ENCODE measurements at regions not wholly inside any gene's neighbourhood (a gene's known extent, or its start where the extent isn't known, plus 50 kb on each side); places are given as distances from the start of the nearest gene placed in this dataset.

- DNase-seq (ENCODE audit: low read depth), result no peak
Measured at GRCh38 chr1:2887941-2888855, 86.7 kb upstream of the TTC34 start.

- no peak for DNase-seq (ENCODE audit: low read depth)
Measured at GRCh38 chr1:2890221-2890850, 88.8 kb upstream of the TTC34 start.

DNA sequence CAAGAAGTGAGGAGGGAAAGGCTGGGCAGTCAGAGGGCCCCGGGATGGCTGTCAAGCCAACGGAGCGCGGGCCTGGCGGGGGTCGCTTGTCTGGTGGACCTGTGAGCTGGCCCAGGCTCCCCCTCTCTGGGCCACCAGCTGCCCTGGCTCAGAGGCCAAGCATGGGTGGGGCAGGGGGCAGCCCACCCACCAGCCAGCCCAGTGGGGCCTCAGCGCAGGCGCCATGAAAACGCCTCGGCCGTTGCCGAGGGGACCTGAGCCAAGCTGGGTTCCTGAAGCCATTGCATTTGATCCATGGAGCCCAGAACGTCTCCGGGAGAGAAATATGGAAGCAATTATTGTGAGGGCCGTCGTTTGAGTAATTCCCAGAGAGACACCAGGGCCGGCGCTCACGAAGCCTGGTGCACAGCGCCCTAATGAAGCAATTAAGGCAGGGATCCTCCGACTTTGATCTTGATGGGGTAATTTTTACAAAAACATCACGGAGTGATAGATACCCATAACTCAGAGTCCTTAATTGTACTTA, 90.5 kb upstream of the TTC34 start:
- DNase-seq (ENCODE audit: low read depth), result no peak

GRCh38 chr1:2893473-2894120, 92.1 kb upstream of the TTC34 start:
- no peak for DNase-seq (ENCODE audit: low read depth)

- DNase-seq (ENCODE audit: low read depth), result no peak
Measured at GRCh38 chr1:2894381-2895041, 93.0 kb upstream of the TTC34 start.

GRCh38 chr1:2896824-2897223, 95.3 kb upstream of the TTC34 start:
- no peak for DNase-seq (ENCODE audit: low read depth)

GRCh38 chr1:2903226-2903625, 101.7 kb upstream of the TTC34 start:
- no peak for DNase-seq (ENCODE audit: low read depth)

DNA sequence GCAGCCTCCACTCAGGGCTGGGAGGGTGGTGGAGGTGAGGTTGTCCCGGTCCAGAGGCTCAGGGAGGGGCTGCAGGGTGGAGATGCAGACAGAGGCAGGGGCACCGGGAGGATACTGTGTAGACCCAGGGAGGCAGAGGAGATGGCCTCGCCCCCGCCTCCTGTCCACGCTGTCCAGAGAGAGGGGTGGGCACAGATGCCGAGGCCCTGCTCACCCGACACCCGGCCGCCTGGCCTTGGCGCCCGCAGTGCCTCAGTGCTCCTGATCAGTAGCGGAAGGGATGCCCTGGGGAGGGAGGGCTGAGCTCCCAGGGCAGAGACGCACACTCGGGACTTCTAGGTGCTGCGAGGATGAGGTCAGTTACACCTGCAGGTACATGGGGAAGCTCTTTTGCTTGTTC, 102.7 kb upstream of the TTC34 start:
- no peak for DNase-seq (ENCODE audit: low read depth)

DNA sequence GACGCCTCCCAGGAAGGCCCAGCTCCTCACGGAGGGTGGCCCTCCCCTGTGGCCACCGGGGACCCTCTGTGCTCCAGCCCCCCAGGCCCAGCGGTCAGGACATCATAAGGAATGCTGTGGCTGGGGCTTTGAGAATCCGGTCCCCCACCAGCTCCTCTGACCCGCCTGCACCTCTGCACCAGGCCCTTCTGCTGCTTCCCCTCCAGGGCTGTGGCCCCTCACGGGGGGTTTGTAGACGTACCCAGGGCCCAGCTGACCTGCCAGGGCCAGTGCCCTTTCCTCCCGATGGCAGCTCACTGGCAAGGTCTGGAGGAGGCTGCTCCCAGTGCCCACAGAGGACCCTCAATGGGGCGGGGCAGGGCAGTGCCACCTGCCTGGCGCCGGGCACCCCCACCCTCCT, 103.9 kb upstream of the TTC34 start:
- DNase-seq (ENCODE audit: low read depth), result no peak

DNA sequence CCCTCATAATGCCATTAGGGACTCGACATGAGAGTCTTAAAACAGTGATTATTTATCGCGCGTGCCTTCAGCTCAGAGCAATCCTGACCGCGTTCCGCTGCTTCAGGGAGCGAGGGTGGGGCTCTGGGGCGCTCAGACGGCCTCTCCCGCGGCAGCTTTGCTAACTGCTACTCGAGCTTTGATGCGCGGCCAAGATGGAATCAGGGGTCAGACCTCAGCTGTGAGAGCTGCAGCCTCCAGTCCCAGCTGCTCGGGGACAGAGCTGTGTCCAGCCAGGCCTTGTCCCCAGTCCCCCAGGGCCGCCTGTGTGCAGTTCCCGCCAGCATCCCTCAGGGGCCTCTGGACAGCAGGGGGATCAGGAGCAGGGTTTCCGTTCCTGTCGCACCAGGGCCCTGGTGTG, 104.6 kb upstream of the TTC34 start:
- no peak for DNase-seq (ENCODE audit: low read depth)

GRCh38 chr1:2906620-2907019, 105.1 kb upstream of the TTC34 start:
- DNase-seq (ENCODE audit: low read depth), result no peak

- no peak for DNase-seq (ENCODE audit: low read depth)
Measured at GRCh38 chr1:2907051-2907450, 105.6 kb upstream of the TTC34 start.

DNA sequence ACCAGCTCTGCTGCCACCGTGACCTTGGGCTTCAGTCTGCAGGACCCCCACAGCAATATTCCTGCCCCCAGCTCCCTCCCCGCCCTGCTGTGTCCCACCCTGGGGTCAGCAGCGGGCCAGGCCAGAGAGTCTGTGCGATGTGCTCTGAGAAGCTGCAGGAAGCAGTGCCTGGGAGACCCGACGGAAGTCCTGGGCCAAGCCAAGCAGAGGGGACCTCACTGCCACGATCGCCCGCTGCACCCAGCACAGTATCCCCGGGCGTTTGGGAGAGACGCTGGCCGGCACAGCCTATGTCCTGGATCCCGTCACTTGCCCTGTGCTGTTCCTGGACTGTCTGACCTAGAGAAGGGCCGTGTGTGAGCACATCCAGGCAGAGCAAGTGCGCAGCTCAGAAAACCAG, 106.6 kb upstream of the TTC34 start:
- no peak for DNase-seq (ENCODE audit: low read depth)

DNA sequence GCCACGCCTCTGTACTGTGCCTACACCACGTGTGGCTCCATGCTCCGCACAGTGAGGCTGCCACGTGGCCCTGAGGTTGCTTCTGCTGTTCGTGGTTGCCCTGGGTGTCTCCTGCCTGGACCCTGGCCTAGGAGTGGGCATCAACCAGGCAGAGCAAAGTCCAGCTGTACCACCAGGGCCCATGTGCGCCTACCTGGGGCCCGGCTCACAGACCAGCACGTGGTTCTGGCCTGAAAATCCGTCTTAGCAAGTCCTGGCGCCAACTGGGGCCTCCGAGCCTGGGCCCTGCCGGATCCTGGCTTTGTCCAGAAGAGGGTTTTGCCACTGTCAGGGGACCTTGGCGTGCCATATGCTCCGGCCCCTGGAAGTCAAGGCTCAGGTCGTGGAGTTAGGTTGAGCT, 107.1 kb upstream of the TTC34 start:
- DNase-seq (ENCODE audit: low read depth), result no peak

- no peak for DNase-seq (ENCODE audit: low read depth)
Measured at GRCh38 chr1:2909797-2910196, 108.3 kb upstream of the TTC34 start.

DNA sequence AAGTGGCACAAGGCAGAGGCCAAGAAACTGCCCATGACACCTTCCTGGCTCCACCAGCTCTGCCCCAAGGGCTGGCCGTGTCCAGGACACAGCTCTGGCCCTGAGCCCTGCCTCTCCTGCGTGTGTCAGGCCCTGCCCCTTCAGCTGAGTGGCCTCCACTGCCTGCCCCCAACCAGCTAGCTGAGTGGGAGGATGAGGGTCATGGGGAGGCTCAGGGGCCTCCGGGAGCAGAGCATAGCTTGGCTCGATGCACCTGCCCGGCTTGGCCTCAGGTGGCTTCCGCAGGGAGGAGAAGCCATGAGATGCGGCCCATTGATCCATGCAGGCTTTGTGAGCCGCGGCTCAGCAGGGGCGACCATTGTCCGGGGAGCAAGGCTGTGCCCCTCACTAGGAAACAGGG, 108.7 kb upstream of the TTC34 start:
- no peak for DNase-seq (ENCODE audit: low read depth)

DNA sequence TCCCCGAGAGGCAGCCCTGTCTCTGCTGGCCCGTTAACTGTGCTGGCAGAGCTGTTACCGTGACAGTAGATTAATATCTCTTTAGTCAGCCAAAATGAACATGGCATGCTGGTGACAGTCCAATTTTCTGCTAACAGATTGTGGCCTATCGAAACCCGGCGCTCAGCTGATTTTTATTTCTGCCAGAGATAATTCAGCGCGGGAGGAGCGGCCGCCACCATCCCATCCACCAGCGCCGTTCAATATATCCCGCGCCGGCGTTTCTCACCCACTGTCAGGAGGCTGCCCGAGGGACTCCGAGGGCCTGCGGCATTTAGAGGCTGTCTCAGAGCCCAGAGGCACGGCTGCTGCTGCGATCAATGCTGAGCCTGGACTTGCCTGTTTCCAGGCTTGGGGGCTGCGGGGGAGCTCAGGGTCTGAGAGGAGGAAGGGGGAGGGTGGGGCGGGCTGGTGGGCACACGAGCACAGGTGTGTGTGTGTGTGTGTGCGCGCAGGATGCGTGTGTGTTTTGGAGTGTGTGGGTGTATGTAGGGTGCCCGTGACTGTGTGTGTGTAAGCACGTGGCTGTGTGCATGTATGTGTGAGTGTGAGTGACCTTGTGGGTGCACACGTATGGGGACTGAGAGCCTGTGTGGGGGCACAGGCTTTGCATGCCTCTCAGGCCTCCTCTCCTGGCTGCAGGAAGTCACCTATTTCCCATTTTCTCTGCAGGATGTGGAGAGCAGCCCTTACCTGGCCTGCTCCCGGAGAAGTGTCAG, 109.7 kb upstream of the ACTRT2 start:
- no peak for DNase-seq (ENCODE audit: low read depth)

DNA sequence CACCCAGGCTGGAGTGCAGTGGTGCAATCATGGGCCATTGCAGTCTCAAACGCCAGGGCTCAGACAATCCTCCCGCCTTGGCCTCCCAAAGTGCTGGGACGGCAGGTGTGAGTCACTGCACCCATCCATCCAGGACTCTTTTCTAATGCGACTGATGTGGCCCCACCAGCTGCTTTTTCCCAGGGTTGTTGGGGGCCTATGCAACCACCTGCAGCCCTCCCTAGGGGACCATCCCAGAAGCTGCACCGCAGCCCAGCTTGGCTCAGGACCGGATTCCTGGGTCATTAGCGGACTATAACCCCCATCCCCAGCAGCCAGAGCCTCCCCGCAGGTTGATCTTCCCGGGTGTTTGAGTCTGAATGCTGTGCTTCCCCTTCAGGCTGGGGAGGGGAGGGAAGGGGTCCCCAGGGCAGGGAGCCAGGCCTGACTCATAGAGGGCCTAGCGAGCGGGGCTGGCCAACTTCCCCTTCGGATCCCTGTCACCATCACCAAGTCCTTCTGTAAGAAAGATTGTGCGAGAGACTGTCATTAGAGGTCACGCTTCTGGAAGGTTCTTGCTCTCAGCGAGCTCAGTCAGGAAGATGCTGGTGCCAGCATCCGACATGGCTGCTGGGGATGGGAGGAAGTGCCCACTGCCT, 108.7 kb upstream of the ACTRT2 start:
- DNase-seq (ENCODE audit: low read depth), result no peak

DNA sequence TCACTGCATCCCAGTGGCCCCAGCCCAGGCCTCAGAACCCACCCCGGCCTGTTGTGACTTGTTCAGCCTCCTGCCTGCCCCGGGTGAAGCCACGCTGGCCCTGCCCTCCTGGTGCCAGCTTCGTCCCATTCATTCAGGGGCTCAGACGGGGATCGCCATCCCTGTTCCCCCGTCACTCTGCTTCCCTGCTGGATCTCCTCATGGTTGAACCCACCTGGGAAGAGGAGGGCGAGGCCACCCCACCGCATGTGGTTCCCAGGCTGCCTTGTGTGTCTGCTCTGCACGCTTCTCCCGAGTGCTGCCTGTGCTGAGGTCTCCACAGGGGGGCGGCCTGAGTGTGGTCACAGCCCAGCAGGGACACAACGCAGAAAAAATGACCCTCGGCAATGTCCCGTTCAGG, 108.2 kb upstream of the ACTRT2 start:
- DNase-seq (ENCODE audit: low read depth), result no peak

DNA sequence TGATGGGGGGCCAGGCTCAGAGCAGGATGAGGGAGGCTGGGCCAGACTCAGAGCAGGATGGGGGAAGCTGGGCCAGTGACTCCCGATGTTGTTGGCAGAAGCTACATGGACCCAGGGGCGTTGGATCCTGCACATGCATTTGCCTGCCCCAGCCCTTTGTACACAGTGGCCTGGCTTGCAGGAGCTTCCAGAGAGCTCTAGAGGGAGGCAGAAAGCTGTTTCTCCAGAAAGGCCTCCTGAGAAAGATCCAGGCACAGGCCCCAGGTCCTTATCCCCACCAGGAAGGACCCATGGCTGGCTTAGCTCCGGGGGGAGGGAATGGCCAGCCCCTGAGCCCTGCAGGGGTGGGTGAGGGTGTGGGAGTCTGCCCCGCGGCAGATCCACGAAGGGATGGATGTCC, 106.6 kb upstream of the ACTRT2 start:
- DNase-seq (ENCODE audit: low read depth), result no peak

GRCh38 chr1:2916153-2916552, 105.1 kb upstream of the ACTRT2 start:
- no peak for DNase-seq (ENCODE audit: low read depth)

All from activated T-cell treated with anti-CD3 and anti-CD28 coated beads for 48 hours (primary cell).